ENCODE measurements at regions not wholly inside any gene's neighbourhood (a gene's known extent, or its start where the extent isn't known, plus 50 kb on each side); places are given as distances from the start of the nearest gene placed in this dataset.

- TF ChIP-seq CTCF (IDR thresholded peaks at IDR 0.05) = no peak
- TF ChIP-seq POLR2A (IDR thresholded peaks at IDR 0.05) = no peak
Observed at GRCh38 chr7:49520951-49521350, 252.5 kb upstream of the VWC2 start.
